ENCODE measurements at regions not wholly inside any gene's neighbourhood (a gene's known extent, or its start where the extent isn't known, plus 50 kb on each side); places are given as distances from the start of the nearest gene placed in this dataset.

- TF ChIP-seq CTCF (IDR thresholded peaks at IDR 0.05; ENCODE audit: poor library complexity, severe bottlenecking) (no peak), RAD21 (conservative IDR thresholded peaks at IDR 0.05) (no peak), EZH2 (IDR thresholded peaks at IDR 0.05; ENCODE audit: borderline replicate concordance, insufficient read depth, low read length, poor library complexity, severe bottlenecking) (no peak), MXI1 (conservative IDR thresholded peaks at IDR 0.05; ENCODE audit: poor library complexity, severe bottlenecking) (no peak), POLR2AphosphoS5 (IDR thresholded peaks at IDR 0.05) (no peak), REST (IDR thresholded peaks at IDR 0.05; ENCODE audit: borderline replicate concordance) (no peak), SMC3 (conservative IDR thresholded peaks at IDR 0.05; ENCODE audit: poor library complexity) (no peak)
Measured at GRCh38 chr9:24118190-24118589, 292.1 kb upstream of the ELAVL2 start.
